K562 (cell line): ENCODE measurements at regions not wholly inside any gene's neighbourhood (a gene's known extent, or its start where the extent isn't known, plus 50 kb on each side); places are given as distances from the start of the nearest gene placed in this dataset.

ENCODE experiments used
- FOXK1 ChIP-seq: sonication (generic); formaldehyde crosslinking; IDR thresholded peaks from 2 replicates; pipeline ENCODE4 v1.8.0; 2022; ENCODE audit warnings: missing genetic modification reagents, mild to moderate bottlenecking, borderline replicate concordance
- GABPA ChIP-seq: fragments of 200-800 bp; sonication (Bioruptor generic); conservative IDR thresholded peaks from 2 replicates; pipeline ENCODE4 v1.6.1; 2016; ENCODE audit warnings: low read depth, missing genetic modification characterization, missing compliant biosample characterization
- KDM2B ChIP-seq: fragments of 250-450 bp; sonication (Bioruptor Pico); IDR thresholded peaks from 2 replicates; pipeline ENCODE4 v1.8.0; 2021; ENCODE audit warnings: mild to moderate bottlenecking, moderate library complexity
- KLF13 ChIP-seq: fragments of 450-650 bp; IDR thresholded peaks from 2 replicates; pipeline ENCODE4 v1.6.1; 2016; ENCODE audit warnings: missing genetic modification characterization, low read depth, mild to moderate bottlenecking, missing compliant biosample characterization, moderate library complexity, borderline replicate concordance
- ZNF140 ChIP-seq: fragments of 250-450 bp; sonication (Bioruptor Pico); IDR thresholded peaks from 2 replicates; pipeline ENCODE4 v1.8.0; 2021; ENCODE audit warnings: moderate library complexity, mild to moderate bottlenecking, inconsistent platforms

DNA sequence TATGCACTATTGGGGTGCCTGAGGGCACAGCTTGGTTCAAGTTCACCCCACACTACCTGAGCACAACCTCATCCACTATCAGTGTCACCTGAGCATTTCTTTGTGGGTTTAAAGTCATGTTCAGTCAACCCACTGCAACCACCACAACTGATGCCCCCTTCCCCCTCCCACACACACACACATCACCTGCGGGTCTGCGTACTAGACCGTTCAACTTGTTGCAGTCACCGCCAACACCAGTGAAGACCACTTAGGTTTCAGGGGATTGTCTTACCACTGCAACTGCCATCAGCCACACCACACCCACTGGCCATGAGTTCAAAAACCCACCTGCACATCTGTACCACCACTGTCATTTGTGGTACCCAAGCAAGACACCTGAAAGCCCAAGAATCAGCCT lies 355.0 kb downstream of the SH3BGRL start:
- TF ChIP-seq KLF13 (tag), result no peak
- TF ChIP-seq GABPA (tag), result no peak
- TF ChIP-seq KDM2B, result no peak
- TF ChIP-seq ZNF140, result no peak
- TF ChIP-seq FOXK1 (CRISPR knock-in tag), result no peak
